Neural cell (in vitro differentiated cells): ENCODE measurements at regions not wholly inside any gene's neighbourhood (a gene's known extent, or its start where the extent isn't known, plus 50 kb on each side); places are given as distances from the start of the nearest gene placed in this dataset.

Source experiments
- H2AFZ ChIP-seq: fragments of 200-600, 300-800 bp; sonication (generic), shearing (Covaris generic); 2 replicates; pipeline ENCODE4 v1.6.0; 2014; ENCODE audit warnings: low read depth, mild to moderate bottlenecking, antibody characterized with exemption, low read length, moderate library complexity
- H3F3A ChIP-seq: fragments of 200-600 bp; shearing (Covaris generic); 2 replicates; pipeline ENCODE4 v1.6.1; 2016; ENCODE audit warnings: mild to moderate bottlenecking, moderate library complexity, mixed read lengths, antibody characterized with exemption, low read length; ENCODE audit not compliant: insufficient read depth, poor library complexity, severe bottlenecking
- H3K27ac ChIP-seq: fragments of 200-600, 300-800 bp; sonication (generic), shearing (Covaris generic); 2 replicates; pipeline ENCODE4 v1.5.1; 2014; ENCODE audit warnings: mild to moderate bottlenecking, low read length, moderate library complexity
- H3K27me3 ChIP-seq: fragments of 300-800, 200-600 bp; sonication (generic), shearing (Covaris generic); 2 replicates; pipeline ENCODE4 v1.6.0; 2014; ENCODE audit warnings: mild to moderate bottlenecking, low read depth, low read length, moderate library complexity; ENCODE audit not compliant: insufficient read depth
- H3K36me3 ChIP-seq: fragments of 300-800, 200-600 bp; sonication (generic), shearing (Covaris generic); 2 replicates; pipeline ENCODE4 v1.5.1; 2014; ENCODE audit warnings: mild to moderate bottlenecking, antibody characterized with exemption, low read length, moderate library complexity; ENCODE audit not compliant: insufficient read depth
- H3K4me2 ChIP-seq: fragments of 300-800, 200-600 bp; sonication (generic), shearing (Covaris generic); 2 replicates; pipeline ENCODE4 v1.6.0; 2014; ENCODE audit warnings: mild to moderate bottlenecking, low read length
- H3K4me3 ChIP-seq: fragments of 300-800, 200-600 bp; sonication (generic), shearing (Covaris generic); 2 replicates; pipeline ENCODE4 v1.5.1; 2014; ENCODE audit warnings: mild to moderate bottlenecking, low read length, moderate library complexity
- H3K79me2 ChIP-seq: fragments of 200-600 bp; shearing (Covaris generic); replicated peaks from 2 replicates; pipeline ENCODE4 v1.6.0; 2014; ENCODE audit warnings: mild to moderate bottlenecking, low read length, moderate library complexity; ENCODE audit not compliant: insufficient read depth
- H3K9ac ChIP-seq: fragments of 300-800, 200-600 bp; sonication (generic), shearing (Covaris generic); 2 replicates; pipeline ENCODE4 v1.6.1; 2016; ENCODE audit warnings: mild to moderate bottlenecking, low read length, mixed read lengths
- H3K9me2 ChIP-seq: fragments of 200-600 bp; shearing (Covaris generic); 2 replicates; pipeline ENCODE4 v1.6.1; 2016; ENCODE audit warnings: mild to moderate bottlenecking, low read length, mixed read lengths; ENCODE audit not compliant: insufficient read depth
- H3K9me3 ChIP-seq: fragments of 200-600, 300-800 bp; sonication (generic), shearing (Covaris generic); 2 replicates; pipeline ENCODE4 v1.6.1; 2016; ENCODE audit warnings: mild to moderate bottlenecking, mixed run types, low read length, moderate library complexity, mixed read lengths
- H4K20me1 ChIP-seq: fragments of 200-600 bp; shearing (Covaris generic); 2 replicates; pipeline ENCODE4 v1.6.1; 2016; ENCODE audit warnings: mild to moderate bottlenecking, mixed run types; ENCODE audit not compliant: insufficient read depth
- CTCF ChIP-seq: fragments of 450-650 bp; IDR thresholded peaks from 2 replicates; pipeline ENCODE4 v1.5.1; 2014; ENCODE audit warnings: antibody characterized with exemption, mild to moderate bottlenecking, moderate library complexity; ENCODE audit not compliant: poor library complexity, severe bottlenecking
- EZH2 ChIP-seq: fragments of 200-600, 300-800 bp; shearing (Covaris generic), sonication (generic); IDR thresholded peaks from 2 replicates; pipeline ENCODE4 v1.6.1; 2014; ENCODE audit warnings: antibody characterized with exemption, low read length, borderline replicate concordance, mild to moderate bottlenecking; ENCODE audit not compliant: insufficient read depth, poor library complexity, severe bottlenecking
- MXI1 ChIP-seq: fragments of 450-650 bp; conservative IDR thresholded peaks from 2 replicates; pipeline ENCODE4 v1.6.1; 2014; ENCODE audit warnings: antibody characterized with exemption, mild to moderate bottlenecking; ENCODE audit not compliant: poor library complexity, severe bottlenecking
- POLR2AphosphoS5 ChIP-seq: IDR thresholded peaks from 2 replicates; pipeline ENCODE4 v1.6.1; 2012
- REST ChIP-seq: IDR thresholded peaks from 2 replicates; pipeline ENCODE4 v1.6.1; 2012; ENCODE audit warnings: borderline replicate concordance
- SMC3 ChIP-seq: fragments of 450-650 bp; conservative IDR thresholded peaks from 2 replicates; pipeline ENCODE4 v1.6.1; 2014; ENCODE audit warnings: antibody characterized with exemption, mild to moderate bottlenecking, moderate library complexity; ENCODE audit not compliant: poor library complexity
- TAF1 ChIP-seq: IDR thresholded peaks from 2 replicates; pipeline ENCODE4 v1.6.1; 2012; ENCODE audit warnings: low read depth

- no peak overlapping the region for H3K4me3 ChIP-seq
Observed at GRCh38 chr6:168838037-168838399, 397.0 kb downstream of the SMOC2 start.

GRCh38 chr6:168837254-168838036 lies 396.5 kb downstream of the SMOC2 start:
- Histone ChIP-seq H4K20me1 (no peaks in the 10 kb centered on the region), H3K36me3 (no peaks in the 10 kb centered on the region), H3K79me2 (no peaks in the 10 kb centered on the region), H3K9ac (no peak overlapping the region), H3K9me3 (no peaks in the 10 kb centered on the region), H3K4me3 (no peak overlapping the region), H3K27ac (no peak overlapping the region), H3K9me2 (no peaks in the 10 kb centered on the region), H3K27me3 (peaks cover 4% of the 10 kb centered on the region), H2AFZ (no peak overlapping the region), H3K4me2 (no peak overlapping the region), H3F3A (no peaks in the 10 kb centered on the region)
- no peak for TF ChIP-seq MXI1
- TF ChIP-seq CTCF = no peak
- no peak for TF ChIP-seq TAF1
- TF ChIP-seq SMC3 = no peak
- no peak for TF ChIP-seq REST

More at GRCh38 chr6:168838037-168838399, 397.0 kb downstream of the SMOC2 start:
- Histone ChIP-seq H2AFZ (no peak overlapping the region), H3K9me3 (no peaks in the 10 kb centered on the region), H3K36me3 (no peaks in the 10 kb centered on the region), H3K27ac (no peak overlapping the region), H3K9me2 (no peaks in the 10 kb centered on the region), H3F3A (no peaks in the 10 kb centered on the region), H3K27me3 (peaks cover 4% of the 10 kb centered on the region), H3K9ac (no peak overlapping the region), H4K20me1 (no peaks in the 10 kb centered on the region), H3K79me2 (no peaks in the 10 kb centered on the region), H3K4me2 (no peak overlapping the region)
- TF ChIP-seq MXI1 = no peak
- TF ChIP-seq SMC3 = no peak
- no peak for TF ChIP-seq TAF1
- TF ChIP-seq EZH2 = no peak
- TF ChIP-seq REST = no peak
- TF ChIP-seq POLR2AphosphoS5 = no peak
- TF ChIP-seq CTCF = no peak
